Activated CD4-positive, alpha-beta T cell treated with anti-CD3 and anti-CD28 coated beads for 36 hours (primary cell): ENCODE measurements at regions not wholly inside any gene's neighbourhood (a gene's known extent, or its start where the extent isn't known, plus 50 kb on each side); places are given as distances from the start of the nearest gene placed in this dataset.
"Not testable (repeated sequence)": the region's sequence is repeated elsewhere in the genome, so short reads cannot be mapped to it uniquely, and the experiment has no call there.

ENCODE experiments used
- ATAC-seq: fragments of 200-7000 bp; cut with Tn5 transposase; one replicate; pipeline ENCODE4 v1.10.0; 2021; ENCODE audit warnings: mild to moderate bottlenecking, moderate library complexity
- CTCF ChIA-PET: fragments of 350-600 bp; sonication (Branson Sonifier 250); formaldehyde crosslinking; loops from one replicate; lab custom pipeline; 2021; ENCODE audit warnings: antibody characterized with exemption; lab: Charles Lee
- POLR2A ChIA-PET: fragments of 350-600 bp; sonication (Branson Sonifier 250); formaldehyde crosslinking; loops from one replicate; lab custom pipeline; 2021; ENCODE audit warnings: antibody characterized with exemption, inconsistent platforms; lab: Charles Lee
- DNase-seq: peaks from one replicate; pipeline ENCODE4 v3.0.0-alpha.2; 2020
- H3K27ac Mint-ChIP-seq: one replicate; pipeline ENCODE4 v1.8.0; 2021; ENCODE audit warnings: mixed read lengths
- H3K27me3 Mint-ChIP-seq: one replicate; pipeline ENCODE4 v1.8.0; 2021; ENCODE audit warnings: mixed read lengths
- H3K36me3 Mint-ChIP-seq: one replicate; pipeline ENCODE4 v1.8.0; 2021; ENCODE audit warnings: low read depth, mixed read lengths
- H3K4me1 Mint-ChIP-seq: one replicate; pipeline ENCODE4 v1.8.0; 2021; ENCODE audit warnings: mixed read lengths
- H3K4me3 Mint-ChIP-seq: one replicate; pipeline ENCODE4 v1.8.0; 2021; ENCODE audit warnings: mild to moderate bottlenecking, moderate library complexity, mixed read lengths
- H3K9me3 Mint-ChIP-seq: one replicate; pipeline ENCODE4 v1.8.0; 2021; ENCODE audit warnings: low read depth, mixed read lengths
- intact Hi-C, 2 experiments: fragments of 100-400 bp; cut with DNase I in 1 of 2; cut with micrococcal nuclease in 1 of 2; formaldehyde crosslinking; loops; one replicate each; pipeline versions ENCODE4 v1.14.2 to v1.15.1; 2022 to 2024; cut with DNase I, micrococcal nuclease

DNA sequence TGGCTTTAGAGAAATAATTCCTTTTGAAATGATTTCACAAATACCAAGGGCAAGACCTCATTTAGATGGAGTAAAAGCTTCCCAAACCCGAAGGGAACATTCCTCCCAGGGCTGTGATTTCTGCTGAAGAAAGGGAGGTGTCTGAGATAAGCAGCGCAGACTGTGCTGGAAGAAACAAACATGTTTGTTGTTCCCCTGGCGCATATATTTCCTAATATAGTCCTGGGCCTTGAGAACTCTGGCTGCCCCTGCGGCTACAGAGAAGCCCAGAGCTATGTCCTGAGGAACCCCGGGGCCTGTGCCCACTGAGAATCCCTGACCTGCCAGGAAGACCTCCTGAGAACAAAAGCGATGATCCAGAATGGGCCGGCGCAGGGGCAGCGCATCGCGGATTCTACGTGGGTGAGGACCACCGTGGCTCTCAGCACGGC lies 372.6 kb upstream of the NT5C1B start:
- Mint-ChIP-seq H3K27me3 (no peaks in the 10 kb centered on the region), H3K4me3 (no peak overlapping the region), H3K36me3 (no peaks in the 10 kb centered on the region), H3K27ac (no peak overlapping the region), H3K4me1 (no peaks in the 10 kb centered on the region), H3K9me3 (peaks cover 2% of the 10 kb centered on the region)
- DNase-seq (no peak), ATAC-seq (no peak)
- ChIA-PET POLR2A (no interaction called here), CTCF (no interaction called here)
- intact Hi-C loops: no loop called here

DNA sequence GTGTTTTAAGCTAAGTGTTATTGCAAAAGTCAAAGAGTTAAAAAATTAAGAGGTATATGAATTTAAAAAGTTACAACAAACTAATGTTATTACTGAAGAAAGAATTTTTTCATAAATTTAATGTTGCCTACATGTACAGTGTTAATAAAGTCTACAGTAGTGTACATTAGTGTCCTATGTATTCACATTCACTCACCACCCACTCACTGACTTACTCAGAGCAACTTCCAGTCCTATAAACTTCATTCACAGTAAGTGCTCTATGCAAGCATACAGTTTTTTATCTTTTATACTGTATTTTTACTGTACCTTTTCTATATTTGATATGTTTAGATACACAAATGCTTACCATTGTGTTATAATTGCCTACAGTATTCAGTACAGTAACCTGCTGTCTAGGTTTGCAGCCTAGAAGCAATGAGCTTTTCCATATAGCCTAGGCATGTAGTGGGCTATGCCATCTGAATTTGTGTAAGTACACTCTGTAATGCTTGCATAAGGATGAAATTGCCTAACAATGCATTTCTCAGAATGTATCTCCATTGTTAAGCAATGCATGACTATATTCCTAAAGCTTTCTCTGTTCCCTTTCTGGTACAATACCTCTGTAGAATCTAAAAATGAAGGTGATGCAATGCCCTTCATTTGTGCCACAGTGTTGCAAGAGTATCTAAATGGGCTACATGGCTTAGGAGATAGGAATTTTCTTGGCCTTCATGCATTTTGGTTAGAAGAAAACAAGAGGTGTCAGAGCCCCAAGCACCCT lies 370.8 kb upstream of the NT5C1B start:
- POLR2A ChIA-PET: no interaction called here
- intact Hi-C loops: no loop called here

DNA sequence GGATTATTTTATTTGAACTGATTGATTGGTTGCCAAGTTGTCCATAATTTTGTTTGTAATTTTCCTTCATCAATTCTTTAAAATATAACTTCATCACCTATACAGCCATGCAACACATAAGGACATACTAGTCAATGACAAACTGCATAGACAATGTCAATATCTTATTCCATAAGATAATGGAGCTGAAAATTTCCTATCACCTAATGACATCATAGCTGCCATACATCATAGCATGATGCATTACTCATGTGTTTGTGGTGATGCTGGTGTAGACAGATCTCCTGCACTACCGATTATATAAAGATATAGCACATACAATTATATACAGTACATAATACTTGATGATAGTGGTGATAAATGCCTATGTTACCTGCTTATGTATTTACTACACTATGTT lies 369.8 kb upstream of the NT5C1B start:
- H3K4me1 Mint-ChIP-seq: no peaks in the 10 kb centered on the region
- POLR2A ChIA-PET: no interaction called here
- H3K27ac Mint-ChIP-seq: no peak overlapping the region
- no peak for DNase-seq
- H3K4me3 Mint-ChIP-seq: no peak overlapping the region
- ATAC-seq: no peak
- intact Hi-C loops: no loop called here
- CTCF ChIA-PET: no interaction called here
- H3K27me3 Mint-ChIP-seq: no peaks in the 10 kb centered on the region
- H3K36me3 Mint-ChIP-seq: no peaks in the 10 kb centered on the region
- peaks cover 6% of the 10 kb centered on the region for H3K9me3 Mint-ChIP-seq

More for the DNA sequence above, 370.8 kb upstream of the NT5C1B start:
- H3K4me3 Mint-ChIP-seq: no peak overlapping the region
- ATAC-seq: no peak
- no peaks in the 10 kb centered on the region for H3K36me3 Mint-ChIP-seq
- no peaks in the 10 kb centered on the region for H3K27me3 Mint-ChIP-seq
- DNase-seq: no peak
- CTCF ChIA-PET: interaction anchor here (0.6 kb wide), 1 partner anchor 50 kb away, joined by 4 read pairs; no protein-coding TSS in a partner anchor
- H3K9me3 Mint-ChIP-seq: peaks cover 4% of the 10 kb centered on the region
- H3K27ac Mint-ChIP-seq: no peak overlapping the region
- no peaks in the 10 kb centered on the region for H3K4me1 Mint-ChIP-seq

DNA sequence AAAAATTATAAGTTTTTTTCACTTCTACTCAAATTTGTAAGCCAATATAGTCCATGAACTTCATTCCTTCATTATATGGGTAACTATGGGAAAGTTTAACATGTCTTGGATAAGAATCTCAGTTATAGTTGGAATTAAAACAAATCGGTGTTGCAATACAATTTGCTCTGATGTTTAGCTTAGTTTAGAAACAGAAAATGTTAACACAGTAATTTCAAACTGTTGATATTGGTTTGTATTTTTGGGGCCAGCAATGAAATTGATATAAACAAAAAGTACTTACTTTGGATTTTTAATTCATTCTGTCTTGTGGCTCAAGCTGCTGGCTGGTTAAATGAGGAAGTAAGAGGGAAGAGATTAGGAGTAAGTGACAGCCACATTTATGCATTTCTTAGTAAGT lies 368.5 kb upstream of the NT5C1B start:
- ChIA-PET CTCF (interaction anchor here (0.6 kb wide), 1 partner anchor 403 kb away, joined by 3 read pairs; no protein-coding TSS in a partner anchor), POLR2A (no interaction called here)
- no peaks in the 10 kb centered on the region for H3K27me3 Mint-ChIP-seq
- peaks cover 4% of the 10 kb centered on the region for H3K9me3 Mint-ChIP-seq
- H3K4me3 Mint-ChIP-seq: no peak overlapping the region
- intact Hi-C loops: no loop called here
- no peak overlapping the region for H3K27ac Mint-ChIP-seq
- H3K36me3 Mint-ChIP-seq: no peaks in the 10 kb centered on the region
- DNase-seq: no peak
- no peaks in the 10 kb centered on the region for H3K4me1 Mint-ChIP-seq
- no peak for ATAC-seq

DNA sequence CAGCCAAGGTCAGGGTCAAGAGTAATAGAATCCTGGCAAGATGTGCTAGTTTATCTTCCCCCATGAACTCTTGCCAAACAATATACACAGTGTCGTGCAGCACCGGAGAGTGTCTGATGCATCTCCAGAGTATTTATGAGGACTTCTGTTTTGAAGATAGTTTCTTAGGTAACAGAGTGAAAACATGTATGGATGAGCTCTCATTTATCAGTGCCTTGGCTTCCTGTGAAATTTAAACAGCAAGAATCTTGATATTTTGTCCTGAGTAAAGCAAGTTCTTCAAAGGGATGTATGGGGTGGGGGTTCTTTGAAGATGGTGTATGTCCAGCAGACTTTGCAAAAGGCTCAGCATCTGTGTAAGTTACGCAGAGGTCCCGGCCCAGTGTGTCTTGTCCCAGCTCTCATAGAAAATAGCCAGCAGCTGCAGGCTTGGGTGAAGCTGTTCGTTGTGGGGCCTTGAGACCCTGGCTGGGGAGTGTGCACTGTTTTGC lies 361.0 kb upstream of the NT5C1B start:
- H3K9me3 Mint-ChIP-seq: peaks cover 2% of the 10 kb centered on the region
- H3K4me1 Mint-ChIP-seq: no peaks in the 10 kb centered on the region
- POLR2A ChIA-PET: no interaction called here
- H3K36me3 Mint-ChIP-seq: no peaks in the 10 kb centered on the region
- ATAC-seq (no peak), DNase-seq (no peak)
- intact Hi-C loops: no loop called here
- H3K4me3 Mint-ChIP-seq: no peak overlapping the region
- no peaks in the 10 kb centered on the region for H3K27me3 Mint-ChIP-seq
- CTCF ChIA-PET: no interaction called here
- no peak overlapping the region for H3K27ac Mint-ChIP-seq

DNA sequence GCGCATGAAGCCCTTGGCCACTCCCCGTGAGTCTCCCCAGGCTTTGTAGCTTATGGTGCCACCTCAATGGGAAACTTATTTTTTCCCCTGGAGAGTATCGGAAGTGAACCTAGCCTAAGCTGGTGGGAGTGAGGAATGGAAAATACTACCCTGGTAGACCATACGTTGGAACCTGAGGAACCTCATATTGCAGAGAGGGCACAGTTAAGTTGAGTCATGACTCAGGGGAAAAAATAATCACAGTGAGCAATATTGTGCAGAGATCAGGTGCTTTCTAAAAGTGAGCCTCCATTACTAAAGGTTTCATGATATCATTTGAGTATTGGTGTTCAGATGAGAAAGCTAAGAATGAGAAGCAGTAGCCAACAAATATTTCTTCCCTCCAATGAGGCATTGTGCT lies 360.5 kb upstream of the NT5C1B start:
- H3K27me3 Mint-ChIP-seq: no peaks in the 10 kb centered on the region
- H3K4me3 Mint-ChIP-seq: no peak overlapping the region
- intact Hi-C loops: no loop called here
- DNase-seq: no peak
- POLR2A ChIA-PET: no interaction called here
- H3K4me1 Mint-ChIP-seq: no peaks in the 10 kb centered on the region
- H3K9me3 Mint-ChIP-seq: no peaks in the 10 kb centered on the region
- ATAC-seq: no peak
- no peaks in the 10 kb centered on the region for H3K36me3 Mint-ChIP-seq
- H3K27ac Mint-ChIP-seq: no peak overlapping the region
- CTCF ChIA-PET: no interaction called here

DNA sequence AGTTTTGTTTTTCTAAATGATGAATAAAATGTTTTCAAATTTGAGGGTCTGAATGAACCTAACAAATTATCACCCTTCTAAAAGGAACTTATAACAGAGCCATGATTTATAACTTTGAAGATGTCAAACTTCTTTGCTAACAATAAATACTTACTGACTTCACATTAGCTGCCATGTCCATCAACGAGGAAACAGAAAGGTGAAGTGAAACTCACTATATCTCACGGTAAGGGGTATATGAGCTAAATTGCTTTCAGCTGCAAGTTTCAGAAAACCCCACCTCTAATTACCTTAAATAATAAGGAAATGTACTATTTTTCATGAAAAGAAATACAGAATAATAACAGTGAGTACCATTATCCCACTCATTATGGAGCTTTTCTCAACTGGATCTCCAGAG lies 350.8 kb upstream of the NT5C1B start:
- no peaks in the 10 kb centered on the region for H3K27me3 Mint-ChIP-seq
- no peaks in the 10 kb centered on the region for H3K36me3 Mint-ChIP-seq
- ATAC-seq (no peak), DNase-seq (no peak)
- POLR2A ChIA-PET: no interaction called here
- H3K4me3 Mint-ChIP-seq: no peak overlapping the region
- no peaks in the 10 kb centered on the region for H3K9me3 Mint-ChIP-seq
- H3K27ac Mint-ChIP-seq: no peak overlapping the region
- intact Hi-C loops: no loop called here
- no peaks in the 10 kb centered on the region for H3K4me1 Mint-ChIP-seq
- CTCF ChIA-PET: interaction anchor here (1.1 kb wide), 1 partner anchor 8 kb away, joined by 3 read pairs; no protein-coding TSS in a partner anchor

DNA sequence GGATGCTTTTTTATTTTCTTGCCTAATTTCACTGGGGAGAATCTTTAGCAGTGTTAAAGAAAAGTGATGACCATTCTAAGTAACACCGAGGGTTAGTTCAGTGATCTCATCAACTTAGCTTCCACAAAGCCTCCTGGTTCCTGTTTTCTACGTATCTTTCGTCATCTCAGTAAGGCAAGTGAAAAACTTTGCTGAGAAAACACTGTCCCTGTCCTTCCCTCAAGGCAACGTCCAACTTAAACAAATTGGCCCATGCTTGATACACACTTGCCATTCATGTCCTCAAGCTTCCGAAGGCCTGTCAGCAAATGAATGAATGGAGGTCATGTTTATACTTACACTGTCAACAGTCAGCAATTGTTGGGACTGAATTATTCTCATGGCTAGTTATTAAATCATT lies 350.4 kb upstream of the NT5C1B start:
- H3K27me3 Mint-ChIP-seq, CTCF ChIA-PET, POLR2A ChIA-PET, ATAC-seq, DNase-seq, H3K4me1 Mint-ChIP-seq, H3K36me3 Mint-ChIP-seq, H3K4me3 Mint-ChIP-seq, H3K27ac Mint-ChIP-seq, intact Hi-C loops, H3K9me3 Mint-ChIP-seq: not testable (repeated sequence)

DNA sequence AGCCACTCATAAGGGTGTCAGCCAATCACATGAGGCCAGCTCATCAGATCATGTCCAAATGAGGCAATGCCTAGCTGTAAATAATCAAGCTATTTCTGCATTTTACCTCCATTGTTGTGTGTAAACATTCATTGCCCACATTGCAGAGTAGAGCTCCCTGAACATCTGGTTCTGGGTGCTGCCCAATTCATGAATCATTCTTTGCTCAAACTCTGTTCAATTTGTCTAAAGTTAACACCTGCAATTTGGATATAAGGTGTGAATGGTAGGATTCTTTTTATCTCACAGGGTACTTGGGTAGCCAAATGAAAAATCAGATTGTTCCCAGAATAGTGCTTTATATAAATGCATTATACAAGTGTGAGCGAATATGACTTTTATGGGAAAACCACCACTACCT lies 345.5 kb upstream of the NT5C1B start:
- Mint-ChIP-seq H3K27ac (no peak overlapping the region), H3K4me3 (no peak overlapping the region), H3K4me1 (no peaks in the 10 kb centered on the region), H3K9me3 (no peaks in the 10 kb centered on the region), H3K36me3 (no peaks in the 10 kb centered on the region), H3K27me3 (no peaks in the 10 kb centered on the region)
- DNase-seq (no peak), ATAC-seq (no peak)
- intact Hi-C loops: no loop called here
- POLR2A ChIA-PET: no interaction called here
- CTCF ChIA-PET: no interaction called here

DNA sequence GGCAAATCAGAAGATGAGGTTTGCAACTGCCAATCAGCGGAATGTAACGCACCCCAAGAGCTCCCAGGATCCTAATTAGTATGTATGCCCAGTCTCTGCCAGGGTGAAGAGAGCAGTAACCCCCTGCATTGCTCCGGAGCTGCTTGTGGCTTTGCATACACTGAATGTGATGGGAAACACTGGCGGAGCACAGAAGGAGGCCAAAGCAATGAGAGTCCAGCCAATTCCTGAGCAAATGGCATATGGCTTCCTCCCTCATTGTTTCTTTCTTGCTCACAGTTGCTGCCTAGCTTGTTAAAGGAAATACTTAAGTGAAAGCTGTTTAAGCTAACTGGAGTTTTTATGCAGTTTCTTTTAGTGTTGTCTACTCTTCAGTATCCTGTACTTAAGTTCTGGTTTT lies 343.5 kb upstream of the NT5C1B start:
- no peak overlapping the region for H3K27ac Mint-ChIP-seq
- ATAC-seq (no peak), DNase-seq (no peak)
- no peaks in the 10 kb centered on the region for H3K4me1 Mint-ChIP-seq
- ChIA-PET POLR2A (no interaction called here), CTCF (interaction anchor here (1.1 kb wide), 1 partner anchor 8 kb away, joined by 3 read pairs; no protein-coding TSS in a partner anchor)
- intact Hi-C loops: no loop called here
- H3K4me3 Mint-ChIP-seq: no peak overlapping the region
- no peaks in the 10 kb centered on the region for H3K27me3 Mint-ChIP-seq
- H3K36me3 Mint-ChIP-seq: no peaks in the 10 kb centered on the region
- H3K9me3 Mint-ChIP-seq: no peaks in the 10 kb centered on the region

DNA sequence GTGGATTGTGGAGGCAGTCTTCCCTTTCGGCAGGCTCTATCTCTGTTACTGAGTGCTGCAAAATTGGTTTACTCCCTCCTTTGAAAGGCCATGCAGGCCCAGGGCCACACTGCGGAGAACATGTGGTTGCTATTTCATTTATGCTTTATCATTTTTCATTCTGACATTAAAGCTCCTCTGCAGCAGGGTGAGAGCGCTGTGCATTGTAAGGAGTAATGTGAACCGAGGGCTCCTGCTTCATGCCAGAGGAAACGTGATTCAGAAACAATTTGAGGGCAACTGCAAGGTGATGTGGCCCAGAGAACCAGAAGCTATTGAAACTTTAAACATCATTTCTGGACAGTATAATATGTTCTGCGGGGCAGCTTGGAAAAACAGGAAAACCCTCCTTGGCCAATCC lies 341.6 kb upstream of the NT5C1B start:
- DNase-seq (no peak), ATAC-seq (no peak)
- ChIA-PET CTCF (interaction anchor here (0.6 kb wide), 1 partner anchor 859 kb away, joined by 3 read pairs; no protein-coding TSS in a partner anchor), POLR2A (no interaction called here)
- Mint-ChIP-seq H3K27me3 (no peaks in the 10 kb centered on the region), H3K9me3 (peaks cover 2% of the 10 kb centered on the region), H3K4me3 (no peak overlapping the region), H3K27ac (no peak overlapping the region), H3K36me3 (peaks cover 3% of the 10 kb centered on the region), H3K4me1 (no peaks in the 10 kb centered on the region)
- intact Hi-C loops: no loop called here

DNA sequence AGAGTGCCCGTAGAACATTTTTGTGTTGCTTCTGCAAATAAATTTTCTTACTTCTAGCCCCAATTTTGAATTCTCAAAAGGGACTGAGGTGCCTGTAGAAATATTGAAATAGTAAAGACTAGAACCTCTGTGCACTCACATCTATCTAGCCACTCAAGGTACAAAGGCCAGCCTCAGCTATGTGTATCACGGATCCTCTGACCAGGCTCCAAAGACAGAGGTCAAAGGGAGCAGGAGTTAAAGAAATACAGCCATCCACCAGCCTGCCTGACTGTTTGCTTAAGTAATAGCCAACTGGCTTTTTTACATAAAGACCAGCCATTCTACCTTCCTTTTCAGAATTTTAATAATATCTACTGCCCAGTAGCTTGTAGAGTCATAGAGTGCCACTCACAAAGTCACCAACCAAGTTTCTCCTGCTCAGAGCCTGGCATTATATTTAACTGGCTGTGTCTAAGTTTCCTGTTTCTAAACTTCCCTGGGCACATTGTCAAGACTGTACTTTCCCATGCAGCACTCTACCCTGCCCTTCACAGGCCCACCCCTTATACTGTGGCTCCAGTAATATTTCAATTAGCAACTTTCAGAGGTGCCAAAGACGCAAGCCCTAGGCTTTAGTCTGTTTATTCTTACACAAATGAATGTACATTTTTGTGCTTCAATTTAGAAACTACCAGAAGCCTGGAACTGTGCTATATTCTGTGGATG lies 338.3 kb upstream of the NT5C1B start:
- no peak for ATAC-seq
- CTCF ChIA-PET: no interaction called here

More for the DNA sequence above, 338.3 kb upstream of the NT5C1B start:
- POLR2A ChIA-PET: no interaction called here
- H3K36me3 Mint-ChIP-seq: peaks cover 3% of the 10 kb centered on the region
- intact Hi-C loops: no loop called here
- H3K27ac Mint-ChIP-seq: no peak overlapping the region
- H3K27me3 Mint-ChIP-seq: no peaks in the 10 kb centered on the region
- peaks cover 2% of the 10 kb centered on the region for H3K9me3 Mint-ChIP-seq
- H3K4me1 Mint-ChIP-seq: no peaks in the 10 kb centered on the region
- DNase-seq: no peak
- no peak overlapping the region for H3K4me3 Mint-ChIP-seq
